ENCODE measurements at regions not wholly inside any gene's neighbourhood (a gene's known extent, or its start where the extent isn't known, plus 50 kb on each side); places are given as distances from the start of the nearest gene placed in this dataset.

- no peaks in the 10 kb centered on the region for H3K9me3 ChIP-seq (ENCODE audit: control insufficient read depth in 2 of 2, low read length in 2 of 2)
- H3K36me3 ChIP-seq (ENCODE audit: control insufficient read depth, insufficient read depth, low read length) = no peaks in the 10 kb centered on the region
- no peaks in the 10 kb centered on the region for H3K36me3 Mint-ChIP-seq
- H3K27ac ChIP-seq (ENCODE audit: insufficient read depth, low read length, poor library complexity, severe bottlenecking) = no peak overlapping the region
- H3K27me3 ChIP-seq (ENCODE audit: control insufficient read depth, insufficient read depth, low read length) = no peaks in the 10 kb centered on the region
- DNase-seq = no peak
- H3K4me3 Mint-ChIP-seq = no peak overlapping the region
- no peaks in the 10 kb centered on the region for H3K4me1 Mint-ChIP-seq
- peaks cover 0 to 2% (median 0%) of the 10 kb centered on the region in 7 donors for H3K9me3 Mint-ChIP-seq
- no peak overlapping the region for H3K27ac Mint-ChIP-seq
- no peak for ATAC-seq (ENCODE audit: low read depth in 2 of 2)
- H3K27me3 Mint-ChIP-seq = peaks cover 5% of the 10 kb centered on the region
- no peak overlapping the region for H3K4me3 ChIP-seq (ENCODE audit: low read depth, low read length)
- H3K4me1 ChIP-seq (ENCODE audit: control insufficient read depth, insufficient read depth, low read length, poor library complexity, severe bottlenecking) = no peaks in the 10 kb centered on the region
These were observed 394.5 kb downstream of the BCOR start for GRCh38 chrX:39703307-39703706.

DNA sequence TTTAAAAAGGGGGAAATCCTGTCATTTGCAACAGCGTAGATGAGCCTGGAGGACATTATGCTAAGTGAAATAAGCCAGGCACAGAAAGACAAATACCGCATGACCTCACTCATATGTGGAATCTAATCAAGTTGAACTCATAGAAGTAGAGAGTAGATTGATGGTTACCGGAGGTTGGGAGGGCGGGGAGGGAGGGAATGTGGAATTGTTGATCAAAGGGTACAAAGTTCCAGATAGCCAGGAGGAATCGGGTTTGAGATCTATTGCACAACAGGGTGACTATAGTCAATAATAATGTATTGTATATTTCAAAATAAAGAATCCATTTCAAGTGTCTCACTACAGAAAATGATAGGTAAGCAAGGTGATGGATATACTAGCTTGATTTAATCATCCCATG, 393.2 kb downstream of the BCOR start:
- H3K9me3 Mint-ChIP-seq = peaks cover 0 to 2% (median 0%) of the 10 kb centered on the region in 7 donors
- H3K36me3 ChIP-seq (ENCODE audit: control insufficient read depth, insufficient read depth, low read length) = no peaks in the 10 kb centered on the region
- H3K36me3 Mint-ChIP-seq = no peaks in the 10 kb centered on the region
- no peaks in the 10 kb centered on the region for H3K9me3 ChIP-seq (ENCODE audit: control insufficient read depth in 2 of 2, low read length in 2 of 2)
- no peak for DNase-seq
- no peak for ATAC-seq (ENCODE audit: low read depth in 2 of 2)
- no peaks in the 10 kb centered on the region for H3K4me1 ChIP-seq (ENCODE audit: control insufficient read depth, insufficient read depth, low read length, poor library complexity, severe bottlenecking)
- no peaks in the 10 kb centered on the region for H3K27me3 ChIP-seq (ENCODE audit: control insufficient read depth, insufficient read depth, low read length)
- H3K4me3 ChIP-seq (ENCODE audit: low read depth, low read length) = no peak overlapping the region
- H3K4me3 Mint-ChIP-seq = no peak overlapping the region
- H3K27ac Mint-ChIP-seq = no peak overlapping the region
- no peaks in the 10 kb centered on the region for H3K27me3 Mint-ChIP-seq
- H3K27ac ChIP-seq (ENCODE audit: insufficient read depth, low read length, poor library complexity, severe bottlenecking) = no peak overlapping the region
- H3K4me1 Mint-ChIP-seq = no peaks in the 10 kb centered on the region

- Mint-ChIP-seq H3K4me1 (no peaks in the 10 kb centered on the region), H3K27me3 (no peaks in the 10 kb centered on the region), H3K36me3 (no peaks in the 10 kb centered on the region), H3K9me3 (peaks cover 0 to 2% (median 0%) of the 10 kb centered on the region in 7 donors), H3K4me3 (no peak overlapping the region), H3K27ac (no peak overlapping the region)
- H3K36me3 ChIP-seq (ENCODE audit: control insufficient read depth, insufficient read depth, low read length) = no peaks in the 10 kb centered on the region
- H3K4me3 ChIP-seq (ENCODE audit: low read depth, low read length) = no peak overlapping the region
- no peak for ATAC-seq (ENCODE audit: low read depth in 2 of 2)
- no peak overlapping the region for H3K27ac ChIP-seq (ENCODE audit: insufficient read depth, low read length, poor library complexity, severe bottlenecking)
- no peaks in the 10 kb centered on the region for H3K4me1 ChIP-seq (ENCODE audit: control insufficient read depth, insufficient read depth, low read length, poor library complexity, severe bottlenecking)
- no peak for DNase-seq
- H3K27me3 ChIP-seq (ENCODE audit: control insufficient read depth, insufficient read depth, low read length) = no peaks in the 10 kb centered on the region
- no peaks in the 10 kb centered on the region for H3K9me3 ChIP-seq (ENCODE audit: control insufficient read depth in 2 of 2, low read length in 2 of 2)
These were observed 392.5 kb downstream of the BCOR start for GRCh38 chrX:39705290-39705689.

GRCh38 chrX:39709364-39709763, 388.4 kb downstream of the BCOR start:
- Histone ChIP-seq H3K27me3 (ENCODE audit: control insufficient read depth, insufficient read depth, low read length) (no peaks in the 10 kb centered on the region), H3K4me1 (ENCODE audit: control insufficient read depth, insufficient read depth, low read length, poor library complexity, severe bottlenecking) (no peaks in the 10 kb centered on the region), H3K27ac (ENCODE audit: insufficient read depth, low read length, poor library complexity, severe bottlenecking) (no peak overlapping the region), H3K36me3 (ENCODE audit: control insufficient read depth, insufficient read depth, low read length) (no peaks in the 10 kb centered on the region), H3K9me3 (ENCODE audit: control insufficient read depth in 2 of 2, low read length in 2 of 2) (no peaks in the 10 kb centered on the region), H3K4me3 (ENCODE audit: low read depth, low read length) (no peak overlapping the region)
- Mint-ChIP-seq H3K27ac (no peak overlapping the region), H3K4me3 (no peak overlapping the region), H3K27me3 (no peaks in the 10 kb centered on the region), H3K36me3 (no peaks in the 10 kb centered on the region), H3K4me1 (no peaks in the 10 kb centered on the region), H3K9me3 (peaks cover 0 to 2% (median 0%) of the 10 kb centered on the region in 7 donors)
- no peak for DNase-seq
- no peak for ATAC-seq (ENCODE audit: low read depth in 2 of 2)

DNA sequence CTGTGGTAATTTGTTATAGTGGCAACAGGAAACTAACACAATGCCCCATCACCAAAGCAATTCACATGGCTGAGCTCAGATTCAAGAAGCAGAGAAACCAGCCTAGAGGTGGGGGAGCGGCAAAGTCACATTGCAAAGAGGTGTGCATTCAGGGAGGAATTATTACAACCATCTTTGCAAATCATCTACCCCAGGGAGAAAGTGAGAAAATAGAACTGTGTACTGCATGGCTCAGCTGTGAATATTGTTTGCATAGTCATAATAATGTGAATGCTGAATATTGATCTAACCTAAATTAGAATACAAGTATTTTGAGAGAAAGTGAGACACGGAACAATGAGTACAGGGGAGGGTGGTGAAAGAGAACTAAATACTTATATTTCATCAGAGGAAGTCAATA, 387.9 kb downstream of the BCOR start:
- Histone ChIP-seq H3K4me3 (ENCODE audit: low read depth, low read length) (no peak overlapping the region), H3K4me1 (ENCODE audit: control insufficient read depth, insufficient read depth, low read length, poor library complexity, severe bottlenecking) (no peaks in the 10 kb centered on the region), H3K9me3 (ENCODE audit: control insufficient read depth in 2 of 2, low read length in 2 of 2) (no peaks in the 10 kb centered on the region), H3K36me3 (ENCODE audit: control insufficient read depth, insufficient read depth, low read length) (no peaks in the 10 kb centered on the region), H3K27ac (ENCODE audit: insufficient read depth, low read length, poor library complexity, severe bottlenecking) (no peak overlapping the region), H3K27me3 (ENCODE audit: control insufficient read depth, insufficient read depth, low read length) (no peaks in the 10 kb centered on the region)
- H3K4me3 Mint-ChIP-seq = no peak overlapping the region
- H3K27me3 Mint-ChIP-seq = no peaks in the 10 kb centered on the region
- no peaks in the 10 kb centered on the region for H3K36me3 Mint-ChIP-seq
- ATAC-seq (ENCODE audit: low read depth in 2 of 2) (no peak), DNase-seq (no peak)
- H3K4me1 Mint-ChIP-seq = no peaks in the 10 kb centered on the region
- peaks cover 0 to 2% (median 0%) of the 10 kb centered on the region in 7 donors for H3K9me3 Mint-ChIP-seq
- no peak overlapping the region for H3K27ac Mint-ChIP-seq

GRCh38 chrX:39710776-39711175, 387.0 kb downstream of the BCOR start:
- H3K27me3 Mint-ChIP-seq = no peaks in the 10 kb centered on the region
- H3K4me1 Mint-ChIP-seq = no peaks in the 10 kb centered on the region

GRCh38 chrX:39714471-39714870, 383.3 kb downstream of the BCOR start:
- Histone ChIP-seq H3K36me3 (ENCODE audit: control insufficient read depth, insufficient read depth, low read length) (no peaks in the 10 kb centered on the region), H3K9me3 (ENCODE audit: control insufficient read depth in 2 of 2, low read length in 2 of 2) (no peaks in the 10 kb centered on the region), H3K27ac (ENCODE audit: insufficient read depth, low read length, poor library complexity, severe bottlenecking) (no peak overlapping the region), H3K4me3 (ENCODE audit: low read depth, low read length) (no peak overlapping the region), H3K4me1 (ENCODE audit: control insufficient read depth, insufficient read depth, low read length, poor library complexity, severe bottlenecking) (no peaks in the 10 kb centered on the region), H3K27me3 (ENCODE audit: control insufficient read depth, insufficient read depth, low read length) (no peaks in the 10 kb centered on the region)
- Mint-ChIP-seq H3K27me3 (no peaks in the 10 kb centered on the region), H3K9me3 (no peaks in the 10 kb centered on the region), H3K4me3 (no peak overlapping the region), H3K36me3 (no peaks in the 10 kb centered on the region), H3K27ac (no peak overlapping the region), H3K4me1 (no peaks in the 10 kb centered on the region)
- DNase-seq = no peak
- no peak for ATAC-seq (ENCODE audit: low read depth in 2 of 2)

More at GRCh38 chrX:39710776-39711175, 387.0 kb downstream of the BCOR start:
- Mint-ChIP-seq H3K36me3 (no peaks in the 10 kb centered on the region), H3K27ac (no peak overlapping the region), H3K9me3 (peaks cover 0 to 2% (median 0%) of the 10 kb centered on the region in 7 donors), H3K4me3 (no peak overlapping the region)
- Histone ChIP-seq H3K36me3 (ENCODE audit: control insufficient read depth, insufficient read depth, low read length) (no peaks in the 10 kb centered on the region), H3K27me3 (ENCODE audit: control insufficient read depth, insufficient read depth, low read length) (no peaks in the 10 kb centered on the region), H3K4me1 (ENCODE audit: control insufficient read depth, insufficient read depth, low read length, poor library complexity, severe bottlenecking) (no peaks in the 10 kb centered on the region), H3K9me3 (ENCODE audit: control insufficient read depth in 2 of 2, low read length in 2 of 2) (no peaks in the 10 kb centered on the region), H3K4me3 (ENCODE audit: low read depth, low read length) (no peak overlapping the region), H3K27ac (ENCODE audit: insufficient read depth, low read length, poor library complexity, severe bottlenecking) (no peak overlapping the region)
- ATAC-seq (ENCODE audit: low read depth in 2 of 2) (no peak), DNase-seq (no peak)

DNA sequence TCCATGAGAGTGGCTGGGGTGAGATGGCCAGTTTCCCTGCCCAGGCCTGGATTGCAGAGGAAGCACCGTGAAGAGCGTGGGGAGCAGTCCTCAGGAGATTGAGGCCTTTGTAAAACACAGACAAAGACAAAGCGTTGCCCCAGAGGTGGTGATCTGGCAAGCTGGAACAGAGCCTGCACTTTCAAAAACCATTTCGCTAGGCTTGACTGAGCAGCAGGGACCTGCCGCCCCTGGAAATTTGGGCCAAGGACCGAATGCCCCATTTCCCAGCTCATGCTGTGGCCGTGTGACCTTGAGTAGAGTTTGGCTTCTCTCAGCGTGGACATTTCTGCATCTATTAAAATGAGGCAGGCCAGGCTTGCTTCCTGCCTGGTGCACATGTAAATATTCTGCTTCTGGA, 381.4 kb downstream of the BCOR start:
- ATAC-seq (ENCODE audit: low read depth in 2 of 2) (no peak), DNase-seq (no peak)
- no peaks in the 10 kb centered on the region for H3K9me3 ChIP-seq (ENCODE audit: control insufficient read depth in 2 of 2, low read length in 2 of 2)
- H3K27ac ChIP-seq (ENCODE audit: insufficient read depth, low read length, poor library complexity, severe bottlenecking) = no peak overlapping the region
- H3K36me3 ChIP-seq (ENCODE audit: control insufficient read depth, insufficient read depth, low read length) = no peaks in the 10 kb centered on the region
- H3K9me3 Mint-ChIP-seq = no peaks in the 10 kb centered on the region
- H3K27me3 Mint-ChIP-seq = no peaks in the 10 kb centered on the region
- H3K4me3 ChIP-seq (ENCODE audit: low read depth, low read length) = no peak overlapping the region
- no peaks in the 10 kb centered on the region for H3K4me1 ChIP-seq (ENCODE audit: control insufficient read depth, insufficient read depth, low read length, poor library complexity, severe bottlenecking)
- H3K4me1 Mint-ChIP-seq = no peaks in the 10 kb centered on the region
- no peak overlapping the region for H3K4me3 Mint-ChIP-seq
- H3K36me3 Mint-ChIP-seq = no peaks in the 10 kb centered on the region
- H3K27me3 ChIP-seq (ENCODE audit: control insufficient read depth, insufficient read depth, low read length) = no peaks in the 10 kb centered on the region
- no peak overlapping the region for H3K27ac Mint-ChIP-seq

Data from CD4-positive, CD25-positive, alpha-beta regulatory T cell (primary cell).